ENCODE measurements at regions not wholly inside any gene's neighbourhood (a gene's known extent, or its start where the extent isn't known, plus 50 kb on each side); places are given as distances from the start of the nearest gene placed in this dataset.
"Not testable (repeated sequence)": the region's sequence is repeated elsewhere in the genome, so short reads cannot be mapped to it uniquely, and the experiment has no call there.

GRCh38 chr6:58257625-58258024 is 940.2 kb downstream of the PRIM2 start:
- not testable (repeated sequence) for FAIRE-seq

DNA sequence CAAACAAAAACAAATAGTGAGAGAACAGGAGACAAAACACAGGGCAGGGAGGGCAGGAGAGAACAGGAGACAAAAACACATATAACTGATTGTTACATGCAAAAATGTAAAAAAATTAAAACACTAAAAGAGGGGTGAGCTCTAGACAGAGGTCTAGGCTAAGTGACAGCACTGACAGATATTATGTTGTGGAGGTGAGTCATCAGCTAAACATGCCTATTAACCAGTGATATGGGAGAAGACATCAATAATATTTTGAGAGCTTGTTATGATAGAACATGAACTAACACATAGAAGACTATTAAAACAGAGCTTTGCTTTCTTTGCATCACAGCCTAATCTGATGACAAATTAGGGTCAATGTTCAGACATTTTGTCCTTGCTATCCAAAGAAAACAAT is 972.7 kb downstream of the PRIM2 start:
- FAIRE-seq (no peak), DNase-seq (ENCODE audit: insufficient read length, low spot score) (no peak)

More at GRCh38 chr6:58257625-58258024, 940.2 kb downstream of the PRIM2 start:
- DNase-seq (ENCODE audit: insufficient read length, low spot score): not testable (repeated sequence)

DNA sequence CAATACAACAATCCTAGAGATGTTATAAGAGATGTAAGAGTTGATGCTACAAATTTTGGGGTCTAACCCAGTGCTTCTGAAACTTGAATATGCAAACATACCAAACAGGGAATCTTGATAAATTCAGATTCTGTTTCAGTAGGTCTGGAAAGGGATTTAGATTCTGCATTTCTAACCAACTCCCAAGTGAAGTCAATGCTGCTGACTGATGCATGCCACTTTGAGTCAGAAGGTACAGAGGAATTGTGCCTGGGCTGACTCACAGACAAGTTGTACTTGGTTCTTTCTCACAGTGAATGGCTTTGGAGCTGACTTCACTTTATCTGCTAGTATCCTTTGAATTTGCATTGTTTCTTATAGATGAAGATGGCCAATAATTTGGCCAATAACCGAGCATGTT is 973.9 kb downstream of the PRIM2 start:
- FAIRE-seq: peak; percentile 47
- not testable (repeated sequence) for DNase-seq (ENCODE audit: insufficient read length, low spot score)

GRCh38 chr6:58307901-58308300 is 990.5 kb downstream of the PRIM2 start:
- not testable (repeated sequence) for DNase-seq (ENCODE audit: insufficient read length, low spot score); FAIRE-seq

GRCh38 chr6:58332108-58332507 is 1014.7 kb downstream of the PRIM2 start:
- not testable (repeated sequence) for DNase-seq (ENCODE audit: insufficient read length, low spot score); FAIRE-seq

- not testable (repeated sequence) for FAIRE-seq; DNase-seq (ENCODE audit: insufficient read length, low spot score)
Measured at GRCh38 chr6:58342287-58342686, 1024.9 kb downstream of the PRIM2 start.

DNA sequence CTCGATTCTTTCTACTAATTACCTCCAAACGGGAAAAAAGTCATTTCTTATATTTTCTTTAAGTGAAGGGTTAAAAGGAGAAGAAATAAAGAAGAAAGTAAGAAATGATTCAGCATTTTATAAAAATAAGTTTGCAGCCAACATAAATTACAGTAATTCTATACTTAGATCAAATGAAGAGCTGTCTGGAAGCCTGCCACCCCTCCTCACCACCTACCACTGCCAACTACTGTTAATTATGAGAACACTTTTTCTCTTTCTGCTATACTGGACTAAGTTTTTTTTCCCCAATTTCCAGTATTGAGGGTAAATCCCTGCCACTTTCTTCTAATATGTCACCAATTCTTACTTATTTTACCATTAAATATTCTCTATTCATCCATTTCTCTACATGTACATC is 1030.1 kb downstream of the PRIM2 start:
- DNase-seq (ENCODE audit: insufficient read length, low spot score); FAIRE-seq: not testable (repeated sequence)

GRCh38 chr6:58351619-58352018 is 1034.2 kb downstream of the PRIM2 start:
- peak; percentile 23 for FAIRE-seq
- not testable (repeated sequence) for DNase-seq (ENCODE audit: insufficient read length, low spot score)

- FAIRE-seq; DNase-seq (ENCODE audit: insufficient read length, low spot score): not testable (repeated sequence)
Measured at GRCh38 chr6:58358452-58358851, 1041.0 kb downstream of the PRIM2 start.

DNA sequence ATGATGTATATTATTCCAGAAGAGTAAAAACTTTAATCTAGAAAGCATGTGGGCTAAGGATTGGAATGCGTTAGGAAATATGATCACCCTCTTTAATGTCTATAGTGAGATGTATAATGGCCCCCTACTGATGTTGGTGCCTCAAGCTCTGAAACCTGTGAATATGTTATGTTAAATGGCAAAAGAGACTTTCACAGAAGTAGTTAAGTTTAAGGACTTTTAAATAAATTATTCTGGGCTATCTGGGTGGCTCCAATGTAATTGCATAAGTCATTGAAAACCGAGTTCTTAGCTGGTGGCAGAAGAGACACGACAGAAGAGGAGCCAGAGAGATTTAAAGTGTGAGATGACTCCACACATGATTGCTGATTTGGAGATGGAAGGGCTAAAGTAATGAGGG is 1048.4 kb downstream of the PRIM2 start:
- not testable (repeated sequence) for FAIRE-seq; DNase-seq (ENCODE audit: insufficient read length, low spot score)

GRCh38 chr6:58406659-58407058 is 1089.2 kb downstream of the PRIM2 start:
- DNase-seq (ENCODE audit: insufficient read length, low spot score); FAIRE-seq: not testable (repeated sequence)

DNA sequence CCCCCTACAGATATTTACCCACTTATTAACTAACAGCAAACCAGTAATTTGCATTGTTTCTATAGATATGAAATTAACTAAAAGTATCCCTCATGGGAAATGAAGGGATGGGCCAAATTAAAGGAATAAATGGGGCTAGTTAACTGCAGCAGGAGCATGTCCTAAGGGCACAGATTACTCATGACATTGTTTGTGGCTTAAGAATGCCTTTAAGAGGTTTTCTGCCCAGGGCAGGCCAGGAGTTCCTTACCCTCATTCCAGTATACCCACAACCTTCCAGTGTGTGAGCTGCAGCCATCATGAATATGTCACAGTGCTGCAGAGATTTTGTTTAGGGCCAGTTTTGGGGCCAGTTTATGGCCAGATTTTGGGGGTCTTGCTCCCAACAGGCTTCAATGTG is 1101.9 kb downstream of the PRIM2 start:
- DNase-seq (ENCODE audit: insufficient read length, low spot score): no peak
- no peak for FAIRE-seq

All from GM19239 (cell line).